ENCODE measurements at regions not wholly inside any gene's neighbourhood (a gene's known extent, or its start where the extent isn't known, plus 50 kb on each side); places are given as distances from the start of the nearest gene placed in this dataset.

GRCh38 chr5:28766565-28767158 is 1728.3 kb upstream of the CDH9 start:
- no peak for TF ChIP-seq CTCF (IDR thresholded peaks at IDR 0.05)
- no peak for TF ChIP-seq POLR2A (IDR thresholded peaks at IDR 0.05)
- no peak for TF ChIP-seq POLR2AphosphoS5 (IDR thresholded peaks at IDR 0.05)
